ENCODE measurements at regions not wholly inside any gene's neighbourhood (a gene's known extent, or its start where the extent isn't known, plus 50 kb on each side); places are given as distances from the start of the nearest gene placed in this dataset.

DNA sequence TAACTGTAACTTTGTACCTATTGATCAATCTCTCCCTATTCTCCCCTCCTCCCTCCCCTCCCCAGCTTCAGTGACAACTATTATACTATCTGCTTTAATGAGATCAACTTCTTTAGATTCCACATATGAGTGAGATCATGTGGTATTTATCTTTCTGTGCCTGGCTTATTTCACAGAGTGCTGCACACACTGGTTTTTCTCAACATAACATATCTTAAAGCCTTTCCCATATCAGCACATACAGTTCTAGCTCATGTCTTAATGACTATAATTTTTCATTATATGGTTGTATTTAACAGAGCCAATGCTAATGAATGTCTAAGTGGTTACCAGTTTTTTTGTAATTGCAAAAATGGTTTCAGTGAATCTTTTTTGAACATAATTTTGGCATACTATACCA, 340.3 kb upstream of the DDI1 start:
- TF ChIP-seq POLR2A (IDR thresholded peaks at IDR 0.05; ENCODE audit: low read length) (no peak), GATA1 (IDR thresholded peaks at IDR 0.05; ENCODE audit: low read depth, low read length) (no peak)
